HepG2 (cell line): ENCODE measurements at regions not wholly inside any gene's neighbourhood (a gene's known extent, or its start where the extent isn't known, plus 50 kb on each side); places are given as distances from the start of the nearest gene placed in this dataset.

Experiments
- ATAC-seq: fragments of 200-7000 bp; cut with Tn5 transposase; 3 replicates; pipeline ENCODE4 v1.9.1; 2020; ENCODE audit warnings: mild to moderate bottlenecking, moderate library complexity
- BruUV-seq: library from RNA; stranded (reverse); fragments of 400-500 nt; replicated peaks from 2 replicates; lab custom pipeline; 2021; lab: Mats Ljungman, UMichigan
- CTCF ChIA-PET: fragments of 300-600 bp; formaldehyde crosslinking; extraction: SDS; loops from one replicate; lab custom pipeline; 2021; ENCODE audit warnings: low total read pairs, inconsistent platforms, low intra/inter-chr PET ratio; lab: Yijun Ruan, JAX
- POLR2A ChIA-PET: fragments of 350-600 bp; sonication (Branson Sonifier 250); formaldehyde crosslinking; loops from one replicate; lab custom pipeline; 2020; ENCODE audit warnings: antibody characterized with exemption, inconsistent platforms; lab: Yijun Ruan, JAX
- DNase-seq: peaks from one replicate; pipeline ENCODE4 v3.0.0-alpha.2; 2015; ENCODE audit warnings: low spot score
- FAIRE-seq: peaks from 3 replicates; lab custom pipeline; 2011; peaks lifted over from hg19 to GRCh38; lab: Jason Lieb, UNC
- H2AFZ ChIP-seq: one replicate; pipeline ENCODE4 v1.6.1; 2011; ENCODE audit warnings: low read length, inconsistent platforms
- H3K27ac ChIP-seq: fragments of 300-600 bp; 3 replicates; pipeline ENCODE4 v1.8.0; 2011; ENCODE audit warnings: mixed run types, mild to moderate bottlenecking, mixed read lengths, low read length, inconsistent platforms; ENCODE audit not compliant: insufficient read depth; ENCODE audit errors: extremely low read length
- H3K27me3 ChIP-seq, 2 experiments: fragments of 200-600 bp in 1 of 2; 2 replicates in 1 of 2; 3 replicates in 1 of 2; pipeline versions ENCODE4 v1.6.0 to v1.8.0; 2011; ENCODE audit warnings: low read length in 2 of 2, mild to moderate bottlenecking in 2 of 2, moderate library complexity in 2 of 2, inconsistent platforms in 1 of 2; ENCODE audit not compliant: insufficient read depth in 2 of 2, control insufficient read depth in 1 of 2
- H3K36me3 ChIP-seq, 2 experiments: fragments of 200-600 bp in 1 of 2; replicated peaks in 1 of 2; 2 replicates in 1 of 2; 3 replicates in 1 of 2; pipeline versions ENCODE4 v1.5.1 to v1.8.0; 2011; ENCODE audit warnings: low read length in 2 of 2, inconsistent platforms in 1 of 2; ENCODE audit not compliant: insufficient read depth in 2 of 2, control insufficient read depth in 1 of 2
- H3K4me1 ChIP-seq: 2 replicates; pipeline ENCODE4 v1.5.1; 2012; ENCODE audit warnings: low read length, inconsistent platforms; ENCODE audit not compliant: insufficient read depth
- H3K4me2 ChIP-seq: 2 replicates; pipeline ENCODE4 v1.6.0; 2011; ENCODE audit warnings: low read depth, low read length, inconsistent platforms
- H3K4me3 ChIP-seq, 3 experiments: fragments of 200-600 bp in 1 of 3; sonication (generic), shearing (Covaris generic) in 1 of 3; replicated peaks in 1 of 3; 2 replicates each; pipeline ENCODE4 v1.5.1; 2011 to 2016; ENCODE audit warnings: low read length in 3 of 3, inconsistent platforms in 2 of 3, low read depth in 2 of 3, mild to moderate bottlenecking in 2 of 3, control low read depth in 1 of 3, mixed read lengths in 1 of 3; ENCODE audit not compliant: insufficient read depth in 1 of 3
- H3K79me2 ChIP-seq: one replicate; pipeline ENCODE4 v1.6.1; 2011; ENCODE audit warnings: low read length, inconsistent platforms; ENCODE audit not compliant: insufficient read depth
- H3K9ac ChIP-seq: 2 replicates; pipeline ENCODE4 v1.6.0; 2011; ENCODE audit warnings: mild to moderate bottlenecking, low read depth, low read length, inconsistent platforms; ENCODE audit not compliant: insufficient read depth
- H3K9me3 ChIP-seq: 2 replicates; pipeline ENCODE4 v1.5.1; 2012; ENCODE audit warnings: mild to moderate bottlenecking, low read length
- H4K20me1 ChIP-seq: 2 replicates; pipeline ENCODE4 v1.6.0; 2011; ENCODE audit warnings: inconsistent platforms, mild to moderate bottlenecking, low read length, moderate library complexity; ENCODE audit not compliant: insufficient read depth
- ATF6 ChIP-seq: sonication (generic); formaldehyde crosslinking; conservative IDR thresholded peaks from 2 replicates; pipeline ENCODE4 v1.4.0; 2020; ENCODE audit warnings: missing genetic modification reagents
- ZBTB3 ChIP-seq: sonication (generic); formaldehyde crosslinking; IDR thresholded peaks from 2 replicates; pipeline ENCODE4 v1.4.0; 2020; ENCODE audit warnings: low read depth, mild to moderate bottlenecking, moderate library complexity, missing genetic modification reagents, borderline replicate concordance
- ZFYVE20 ChIP-seq: sonication (generic); formaldehyde crosslinking; IDR thresholded peaks from 2 replicates; pipeline ENCODE4 v1.8.0; 2023; ENCODE audit warnings: low read depth, mild to moderate bottlenecking, moderate library complexity, missing genetic modification reagents, borderline replicate concordance
- ZNF124 ChIP-seq: sonication (generic); formaldehyde crosslinking; IDR thresholded peaks from 2 replicates; pipeline ENCODE4 v1.4.0; 2020; ENCODE audit warnings: missing genetic modification reagents
- ZNF234 ChIP-seq: sonication (generic); formaldehyde crosslinking; conservative IDR thresholded peaks from 2 replicates; pipeline ENCODE4 v1.5.1; 2020; ENCODE audit warnings: mild to moderate bottlenecking, missing genetic modification reagents
- ZNF24 ChIP-seq: fragments of 450-650 bp; IDR thresholded peaks from 2 replicates; pipeline ENCODE4 v1.6.1; 2017; ENCODE audit warnings: antibody characterized with exemption, mild to moderate bottlenecking
- ZNF484 ChIP-seq: sonication (generic); formaldehyde crosslinking; IDR thresholded peaks from 2 replicates; pipeline ENCODE4 v1.5.1; 2020; ENCODE audit warnings: mild to moderate bottlenecking, low read depth, missing genetic modification reagents, borderline replicate concordance
- ZNF761 ChIP-seq: sonication (generic); formaldehyde crosslinking; conservative IDR thresholded peaks from 2 replicates; pipeline ENCODE4 v1.4.0; 2020; ENCODE audit warnings: mild to moderate bottlenecking, missing genetic modification reagents
- ZSCAN9 ChIP-seq: IDR thresholded peaks from 2 replicates; pipeline ENCODE4 v1.6.1; 2016; ENCODE audit warnings: borderline replicate concordance
- WGBS: methylation state at CpG from one replicate; pipeline ENCODE4 v1.1.6; 2017; ENCODE audit warnings: low lambda C conversion rate; 5-methylcytosine and 5-hydroxymethylcytosine counted together
- in situ Hi-C: cut with HindIII; loops from 2 replicates; pipeline ENCODE4 v1.10.0; 2017; ENCODE audit warnings: low pct_unique_long_range_greater_than_20kb; ENCODE audit not compliant: extremely low pct_ligation_motif_present
- intact Hi-C: fragments of 100-400 bp; cut with micrococcal nuclease; formaldehyde crosslinking; loops from one replicate; pipeline ENCODE4 v1.10.0; 2022; ENCODE audit not compliant: unreplicated experiment
- TF ChIP-seq, protein P1 (sequence below): sonication (generic); formaldehyde crosslinking; IDR thresholded peaks from 2 replicates; pipeline ENCODE4 v1.4.0; 2020; ENCODE audit warnings: mild to moderate bottlenecking, missing genetic modification reagents
- TF ChIP-seq, protein P2 (sequence below): sonication (generic); formaldehyde crosslinking; IDR thresholded peaks from 2 replicates; pipeline ENCODE4 v1.8.1; 2022; ENCODE audit warnings: mild to moderate bottlenecking, missing genetic modification reagents

- H3K9me3 ChIP-seq: no peaks in the 10 kb centered on the region
- 0% methylated on average over 1 of the region's 1 CpG for WGBS
- ATAC-seq: no peak
- in situ Hi-C loops: no loop called here
- TF ChIP-seq ZBTB3 (CRISPR knock-in tag): no peak
- TF ChIP-seq, protein P1, sequence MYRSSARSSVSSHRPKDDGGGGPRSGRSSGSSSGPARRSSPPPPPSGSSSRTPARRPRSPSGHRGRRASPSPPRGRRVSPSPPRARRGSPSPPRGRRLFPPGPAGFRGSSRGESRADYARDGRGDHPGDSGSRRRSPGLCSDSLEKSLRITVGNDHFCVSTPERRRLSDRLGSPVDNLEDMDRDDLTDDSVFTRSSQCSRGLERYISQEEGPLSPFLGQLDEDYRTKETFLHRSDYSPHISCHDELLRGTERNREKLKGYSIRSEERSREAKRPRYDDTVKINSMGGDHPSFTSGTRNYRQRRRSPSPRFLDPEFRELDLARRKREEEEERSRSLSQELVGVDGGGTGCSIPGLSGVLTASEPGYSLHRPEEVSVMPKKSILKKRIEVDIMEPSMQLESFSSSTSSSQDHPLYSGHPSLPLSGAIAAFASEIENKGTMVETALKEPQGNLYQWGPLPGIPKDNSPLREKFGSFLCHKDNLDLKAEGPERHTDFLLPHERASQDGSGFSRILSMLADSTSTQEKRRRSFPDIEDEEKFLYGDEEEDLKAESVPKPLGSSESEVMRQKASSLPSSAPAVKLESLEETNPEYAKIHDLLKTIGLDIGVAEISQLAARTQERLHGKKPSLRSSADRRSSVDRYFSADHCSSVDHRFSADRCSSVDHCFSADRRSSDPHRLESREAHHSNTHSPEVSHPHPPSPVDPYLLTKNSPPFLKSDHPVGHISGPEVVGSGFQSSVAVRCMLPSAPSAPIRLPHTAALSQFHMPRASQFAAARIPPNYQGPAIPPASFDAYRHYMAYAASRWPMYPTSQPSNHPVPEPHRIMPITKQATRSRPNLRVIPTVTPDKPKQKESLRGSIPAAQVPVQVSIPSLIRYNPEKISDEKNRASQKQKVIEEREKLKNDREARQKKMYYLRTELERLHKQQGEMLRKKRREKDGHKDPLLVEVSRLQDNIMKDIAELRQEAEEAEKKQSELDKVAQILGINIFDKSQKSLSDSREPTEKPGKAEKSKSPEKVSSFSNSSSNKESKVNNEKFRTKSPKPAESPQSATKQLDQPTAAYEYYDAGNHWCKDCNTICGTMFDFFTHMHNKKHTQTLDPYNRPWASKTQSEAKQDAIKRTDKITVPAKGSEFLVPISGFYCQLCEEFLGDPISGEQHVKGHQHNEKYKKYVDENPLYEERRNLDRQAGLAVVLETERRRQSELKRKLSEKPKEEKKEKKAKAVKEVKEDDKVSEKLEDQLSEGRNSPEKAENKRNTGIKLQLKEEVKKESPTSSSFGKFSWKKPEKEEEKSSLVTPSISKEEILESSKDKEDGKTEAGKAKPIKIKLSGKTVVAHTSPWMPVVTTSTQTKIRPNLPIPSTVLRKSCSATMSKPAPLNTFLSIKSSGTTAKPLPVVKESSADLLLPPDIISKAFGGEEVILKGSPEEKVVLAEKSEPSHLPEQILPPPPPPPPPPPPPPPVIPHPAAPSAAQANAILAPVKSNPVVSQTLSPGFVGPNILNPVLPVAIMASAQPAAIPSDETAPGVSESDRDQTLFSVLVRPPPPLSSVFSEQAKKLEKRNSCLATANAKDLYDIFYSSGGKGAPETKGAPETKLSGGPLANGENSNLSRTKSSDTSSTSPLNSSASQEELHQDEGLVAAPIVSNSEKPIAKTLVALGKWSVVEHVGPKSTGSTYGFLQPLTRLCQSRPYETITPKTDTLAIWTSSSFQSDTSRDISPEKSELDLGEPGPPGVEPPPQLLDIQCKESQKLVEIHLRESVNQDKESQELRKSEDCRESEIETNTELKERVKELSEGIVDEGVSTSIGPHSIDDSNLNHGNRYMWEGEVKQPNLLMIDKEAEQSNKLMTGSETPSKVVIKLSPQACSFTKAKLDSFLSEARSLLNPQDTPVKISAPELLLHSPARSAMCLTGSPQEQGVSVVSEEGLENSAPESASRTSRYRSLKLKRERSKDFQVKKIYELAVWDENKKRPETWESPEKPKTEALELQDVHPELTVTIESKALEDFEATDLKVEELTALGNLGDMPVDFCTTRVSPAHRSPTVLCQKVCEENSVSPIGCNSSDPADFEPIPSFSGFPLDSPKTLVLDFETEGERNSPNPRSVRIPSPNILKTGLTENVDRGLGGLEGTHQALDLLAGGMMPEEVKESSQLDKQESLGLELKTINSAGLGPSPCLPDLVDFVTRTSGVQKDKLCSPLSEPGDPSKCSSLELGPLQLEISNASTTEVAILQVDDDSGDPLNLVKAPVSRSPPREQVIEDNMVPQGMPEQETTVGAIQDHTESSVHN (CRISPR knock-in tag): no peak
- TF ChIP-seq ZNF124 (CRISPR knock-in tag): no peak
- no peak for TF ChIP-seq ZNF234
- TF ChIP-seq ZFYVE20 (CRISPR knock-in tag): no peak
- TF ChIP-seq ZNF761 (CRISPR knock-in tag): no peak
- TF ChIP-seq ZNF24: no peak
- no peak for TF ChIP-seq ZSCAN9 (CRISPR knock-in tag)
- TF ChIP-seq ZNF484 (CRISPR knock-in tag): no peak
- no peak for TF ChIP-seq ATF6 (CRISPR knock-in tag)
- TF ChIP-seq, protein P2, sequence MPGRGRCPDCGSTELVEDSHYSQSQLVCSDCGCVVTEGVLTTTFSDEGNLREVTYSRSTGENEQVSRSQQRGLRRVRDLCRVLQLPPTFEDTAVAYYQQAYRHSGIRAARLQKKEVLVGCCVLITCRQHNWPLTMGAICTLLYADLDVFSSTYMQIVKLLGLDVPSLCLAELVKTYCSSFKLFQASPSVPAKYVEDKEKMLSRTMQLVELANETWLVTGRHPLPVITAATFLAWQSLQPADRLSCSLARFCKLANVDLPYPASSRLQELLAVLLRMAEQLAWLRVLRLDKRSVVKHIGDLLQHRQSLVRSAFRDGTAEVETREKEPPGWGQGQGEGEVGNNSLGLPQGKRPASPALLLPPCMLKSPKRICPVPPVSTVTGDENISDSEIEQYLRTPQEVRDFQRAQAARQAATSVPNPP (CRISPR knock-in tag): no peak
- TF ChIP-seq, all 625 proteins: peak for 0
- Histone ChIP-seq H3K27ac (no peak overlapping the region), H3K4me2 (no peak overlapping the region), H4K20me1 (no peaks in the 10 kb centered on the region), H3K79me2 (no peaks in the 10 kb centered on the region), H2AFZ (no peak overlapping the region), H3K9ac (no peak overlapping the region), H3K27me3 (no peaks in the 10 kb centered on the region; a peak in 1 of 5 replicates), H3K4me3 (no peak overlapping the region), H3K36me3 (no peaks in the 10 kb centered on the region), H3K4me1 (no peaks in the 10 kb centered on the region)
- CTCF ChIA-PET: no interaction called here
- DNase-seq: no peak
- FAIRE-seq: no peak
- intact Hi-C loops: no loop called here
- POLR2A ChIA-PET: no interaction called here
- BruUV-seq: no TSS peak
Observed at GRCh38 chr3:154864947-154865346, 215.2 kb upstream of the MME start.
